ENCODE measurements at regions not wholly inside any gene's neighbourhood (a gene's known extent, or its start where the extent isn't known, plus 50 kb on each side); places are given as distances from the start of the nearest gene placed in this dataset.

DNA sequence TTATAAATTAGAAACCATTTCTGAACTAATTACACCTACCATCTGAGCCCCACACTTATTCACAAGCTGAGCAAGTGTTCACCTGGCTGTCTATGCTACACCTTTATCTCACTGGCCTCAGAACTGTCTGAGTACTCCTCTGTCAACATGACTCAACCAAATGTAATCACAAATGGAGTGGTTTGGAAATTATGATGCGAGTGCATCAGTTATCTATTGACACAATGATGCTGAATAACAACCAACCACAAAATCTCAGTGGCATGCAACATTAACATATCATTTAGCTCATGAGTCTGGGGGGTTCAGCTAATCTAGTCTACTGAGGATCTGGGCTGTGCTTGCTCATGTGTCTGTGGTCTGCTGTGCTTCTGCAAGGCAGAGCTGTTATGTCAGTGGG, 184.2 kb upstream of the NXPH2 start:
- H3K4me3 ChIP-seq (IDR thresholded peaks at IDR 0.05; ENCODE audit: insufficient read depth, low read depth, low read length): no peak overlapping the region
- H3K4me1 ChIP-seq (ENCODE audit: low read depth, poor library complexity, severe bottlenecking): no peaks in the 10 kb centered on the region
- H3K36me3 ChIP-seq (ENCODE audit: insufficient read depth): no peaks in the 10 kb centered on the region
- H3K27me3 ChIP-seq (ENCODE audit: insufficient read depth, low read depth): no peaks in the 10 kb centered on the region
- no peak overlapping the region for H2AFZ ChIP-seq (ENCODE audit: low read depth)
- H3K4me2 ChIP-seq: no peak overlapping the region
- TF ChIP-seq, protein P1, sequence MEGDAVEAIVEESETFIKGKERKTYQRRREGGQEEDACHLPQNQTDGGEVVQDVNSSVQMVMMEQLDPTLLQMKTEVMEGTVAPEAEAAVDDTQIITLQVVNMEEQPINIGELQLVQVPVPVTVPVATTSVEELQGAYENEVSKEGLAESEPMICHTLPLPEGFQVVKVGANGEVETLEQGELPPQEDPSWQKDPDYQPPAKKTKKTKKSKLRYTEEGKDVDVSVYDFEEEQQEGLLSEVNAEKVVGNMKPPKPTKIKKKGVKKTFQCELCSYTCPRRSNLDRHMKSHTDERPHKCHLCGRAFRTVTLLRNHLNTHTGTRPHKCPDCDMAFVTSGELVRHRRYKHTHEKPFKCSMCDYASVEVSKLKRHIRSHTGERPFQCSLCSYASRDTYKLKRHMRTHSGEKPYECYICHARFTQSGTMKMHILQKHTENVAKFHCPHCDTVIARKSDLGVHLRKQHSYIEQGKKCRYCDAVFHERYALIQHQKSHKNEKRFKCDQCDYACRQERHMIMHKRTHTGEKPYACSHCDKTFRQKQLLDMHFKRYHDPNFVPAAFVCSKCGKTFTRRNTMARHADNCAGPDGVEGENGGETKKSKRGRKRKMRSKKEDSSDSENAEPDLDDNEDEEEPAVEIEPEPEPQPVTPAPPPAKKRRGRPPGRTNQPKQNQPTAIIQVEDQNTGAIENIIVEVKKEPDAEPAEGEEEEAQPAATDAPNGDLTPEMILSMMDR (conservative IDR thresholded peaks at IDR 0.05; ENCODE audit: low read depth, low read length): no peak
- H4K20me1 ChIP-seq (ENCODE audit: insufficient read depth): no peaks in the 10 kb centered on the region
- no peaks in the 10 kb centered on the region for H3K79me2 ChIP-seq (ENCODE audit: insufficient read depth, low read depth)
- no peak overlapping the region for H3K9ac ChIP-seq
- H3K27ac ChIP-seq: no peak overlapping the region

DNA sequence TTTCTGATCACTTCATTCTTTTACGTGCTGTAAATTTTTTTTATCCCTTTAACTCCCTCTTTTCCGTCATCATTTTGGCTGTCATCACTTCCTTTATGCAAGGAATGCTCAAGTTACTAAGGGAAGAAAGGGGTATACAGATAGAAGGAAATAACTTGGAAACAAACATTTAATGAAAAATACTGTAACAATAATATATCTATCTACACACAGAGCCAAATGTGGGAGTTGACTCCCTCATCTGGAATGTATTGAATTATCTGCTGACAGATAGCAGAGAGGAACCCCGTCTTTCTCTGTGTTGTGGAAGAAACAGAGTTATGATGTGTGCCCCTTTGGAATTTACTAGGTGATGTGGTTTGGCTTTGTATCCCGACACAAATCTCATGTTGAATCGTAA, 182.5 kb upstream of the NXPH2 start:
- H3K79me2 ChIP-seq (ENCODE audit: insufficient read depth, low read depth): no peaks in the 10 kb centered on the region
- no peaks in the 10 kb centered on the region for H3K4me1 ChIP-seq (ENCODE audit: low read depth, poor library complexity, severe bottlenecking)

DNA sequence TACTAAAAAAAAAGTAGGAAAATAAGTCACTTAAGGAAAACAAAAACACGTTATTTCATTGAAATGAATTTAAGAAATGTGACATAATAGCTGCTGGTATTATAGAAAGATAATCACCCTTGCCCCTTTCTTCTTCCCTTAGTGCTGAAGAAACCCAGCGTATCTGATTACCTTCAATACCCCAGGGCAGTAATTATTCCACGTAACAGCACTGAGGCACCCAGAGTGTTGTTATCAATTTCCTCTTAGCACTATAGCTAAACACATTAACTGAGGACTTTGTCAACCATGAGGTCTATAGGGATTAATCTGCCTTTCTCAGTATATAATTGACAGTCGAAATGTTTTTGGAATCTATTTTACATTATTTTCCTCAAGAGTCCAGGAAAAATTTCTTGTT, 180.0 kb upstream of the NXPH2 start:
- Histone ChIP-seq H3K9ac (no peak overlapping the region), H4K20me1 (ENCODE audit: insufficient read depth) (no peaks in the 10 kb centered on the region), H3K4me2 (no peak overlapping the region)

More for the DNA sequence above, 182.5 kb upstream of the NXPH2 start:
- H3K9ac ChIP-seq: no peak overlapping the region
- no peaks in the 10 kb centered on the region for H3K27me3 ChIP-seq (ENCODE audit: insufficient read depth, low read depth)
- TF ChIP-seq, protein P1 (conservative IDR thresholded peaks at IDR 0.05; ENCODE audit: low read depth, low read length): no peak
- H4K20me1 ChIP-seq (ENCODE audit: insufficient read depth): no peaks in the 10 kb centered on the region
- H2AFZ ChIP-seq (ENCODE audit: low read depth): no peak overlapping the region
- no peak overlapping the region for H3K27ac ChIP-seq
- no peak overlapping the region for H3K4me3 ChIP-seq (IDR thresholded peaks at IDR 0.05; ENCODE audit: insufficient read depth, low read depth, low read length)
- no peaks in the 10 kb centered on the region for H3K36me3 ChIP-seq (ENCODE audit: insufficient read depth)
- H3K4me2 ChIP-seq: no peak overlapping the region

DNA sequence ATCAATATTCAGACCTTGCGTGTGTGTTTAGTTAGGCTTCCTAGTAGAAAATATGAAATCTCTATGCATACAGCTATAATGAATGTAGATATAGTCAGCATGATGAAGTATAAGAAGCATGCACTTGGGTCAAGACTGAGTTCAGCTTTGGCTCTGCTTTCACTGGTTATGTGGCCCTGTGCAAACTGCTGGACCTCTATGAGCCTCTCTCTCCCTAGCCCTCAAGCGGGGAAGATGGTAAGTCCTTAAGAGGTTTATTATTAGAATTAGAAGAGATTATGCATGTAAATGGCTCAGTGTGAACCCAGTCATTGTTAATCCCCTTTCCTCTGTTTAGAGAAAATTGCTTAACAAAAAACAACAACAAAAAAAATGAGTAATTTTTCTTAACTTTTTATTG, 178.8 kb upstream of the NXPH2 start:
- Histone ChIP-seq H3K27ac (no peak overlapping the region), H3K4me3 (IDR thresholded peaks at IDR 0.05; ENCODE audit: insufficient read depth, low read depth, low read length) (no peak overlapping the region), H3K36me3 (ENCODE audit: insufficient read depth) (no peaks in the 10 kb centered on the region), H4K20me1 (ENCODE audit: insufficient read depth) (no peaks in the 10 kb centered on the region), H3K27me3 (ENCODE audit: insufficient read depth, low read depth) (no peaks in the 10 kb centered on the region), H2AFZ (ENCODE audit: low read depth) (no peak overlapping the region), H3K9ac (no peak overlapping the region), H3K4me1 (ENCODE audit: low read depth, poor library complexity, severe bottlenecking) (no peaks in the 10 kb centered on the region), H3K4me2 (no peak overlapping the region), H3K79me2 (ENCODE audit: insufficient read depth, low read depth) (no peaks in the 10 kb centered on the region)
- TF ChIP-seq, protein P1 (conservative IDR thresholded peaks at IDR 0.05; ENCODE audit: low read depth, low read length): no peak

More for the DNA sequence above, 180.0 kb upstream of the NXPH2 start:
- Histone ChIP-seq H3K27me3 (ENCODE audit: insufficient read depth, low read depth) (no peaks in the 10 kb centered on the region), H3K4me3 (IDR thresholded peaks at IDR 0.05; ENCODE audit: insufficient read depth, low read depth, low read length) (no peak overlapping the region), H2AFZ (ENCODE audit: low read depth) (no peak overlapping the region), H3K4me1 (ENCODE audit: low read depth, poor library complexity, severe bottlenecking) (no peaks in the 10 kb centered on the region), H3K79me2 (ENCODE audit: insufficient read depth, low read depth) (no peaks in the 10 kb centered on the region), H3K36me3 (ENCODE audit: insufficient read depth) (no peaks in the 10 kb centered on the region), H3K27ac (no peak overlapping the region)
- TF ChIP-seq, protein P1 (conservative IDR thresholded peaks at IDR 0.05; ENCODE audit: low read depth, low read length): no peak
